Glutamatergic neuron (in vitro differentiated cells): ENCODE measurements at regions not wholly inside any gene's neighbourhood (a gene's known extent, or its start where the extent isn't known, plus 50 kb on each side); places are given as distances from the start of the nearest gene placed in this dataset.

ENCODE experiments used
- DNase-seq: peaks from one replicate; pipeline ENCODE4 v3.0.0; 2022
- H3K27ac Mint-ChIP-seq: one replicate; pipeline ENCODE4 v1.8.0; 2020; ENCODE audit warnings: mild to moderate bottlenecking, mixed read lengths, inconsistent platforms; ENCODE audit not compliant: unreplicated experiment
- H3K27me3 Mint-ChIP-seq: one replicate; pipeline ENCODE4 v1.8.0; 2020; ENCODE audit warnings: mild to moderate bottlenecking, moderate library complexity, mixed read lengths, inconsistent platforms; ENCODE audit not compliant: unreplicated experiment
- H3K36me3 Mint-ChIP-seq: one replicate; pipeline ENCODE4 v1.8.0; 2020; ENCODE audit warnings: mild to moderate bottlenecking, mixed read lengths, inconsistent platforms; ENCODE audit not compliant: unreplicated experiment
- H3K4me1 Mint-ChIP-seq: one replicate; pipeline ENCODE4 v1.8.0; 2020; ENCODE audit warnings: mild to moderate bottlenecking, low read depth, mixed read lengths, inconsistent platforms; ENCODE audit not compliant: unreplicated experiment
- H3K4me3 Mint-ChIP-seq: one replicate; pipeline ENCODE4 v1.8.0; 2020; ENCODE audit warnings: mild to moderate bottlenecking, mixed read lengths, inconsistent platforms; ENCODE audit not compliant: unreplicated experiment
- H3K9me3 Mint-ChIP-seq: one replicate; pipeline ENCODE4 v1.8.0; 2020; ENCODE audit warnings: mild to moderate bottlenecking, moderate library complexity, mixed read lengths, inconsistent platforms; ENCODE audit not compliant: unreplicated experiment
- CTCF ChIP-seq: fragments of 200-600 bp; sonication (generic); IDR thresholded peaks from one replicate; pipeline ENCODE4 v1.5.0; 2021; ENCODE audit not compliant: partially characterized antibody, unreplicated experiment

- Mint-ChIP-seq H3K9me3 (no peaks in the 10 kb centered on the region), H3K4me3 (no peak overlapping the region), H3K36me3 (no peaks in the 10 kb centered on the region), H3K27me3 (peaks cover 6% of the 10 kb centered on the region), H3K4me1 (peaks cover 8% of the 10 kb centered on the region), H3K27ac (no peak overlapping the region)
- TF ChIP-seq CTCF, result no peak
- DNase-seq, result no peak
These were observed 502.4 kb downstream of the MIAT start for GRCh38 chr22:27159716-27160295.

- H3K27me3 Mint-ChIP-seq, result peaks cover 6% of the 10 kb centered on the region
- no peaks in the 10 kb centered on the region for H3K9me3 Mint-ChIP-seq
- no peak for TF ChIP-seq CTCF
- no peak overlapping the region for H3K4me3 Mint-ChIP-seq
- peaks cover 8% of the 10 kb centered on the region for H3K4me1 Mint-ChIP-seq
- no peak overlapping the region for H3K27ac Mint-ChIP-seq
- DNase-seq, result no peak
- no peaks in the 10 kb centered on the region for H3K36me3 Mint-ChIP-seq
These were observed 506.1 kb downstream of the MIAT start for GRCh38 chr22:27163162-27164137.

GRCh38 chr22:27164781-27165503, 507.6 kb downstream of the MIAT start:
- no peak for TF ChIP-seq CTCF
- no peak overlapping the region for H3K27ac Mint-ChIP-seq
- DNase-seq, result no peak
- no peak overlapping the region for H3K4me3 Mint-ChIP-seq
- H3K36me3 Mint-ChIP-seq, result no peaks in the 10 kb centered on the region
- H3K9me3 Mint-ChIP-seq, result no peaks in the 10 kb centered on the region
- peaks cover 6% of the 10 kb centered on the region for H3K27me3 Mint-ChIP-seq
- peaks cover 8% of the 10 kb centered on the region for H3K4me1 Mint-ChIP-seq

- Mint-ChIP-seq H3K9me3 (no peaks in the 10 kb centered on the region), H3K27me3 (no peaks in the 10 kb centered on the region), H3K27ac (no peak overlapping the region), H3K4me3 (no peak overlapping the region), H3K36me3 (no peaks in the 10 kb centered on the region), H3K4me1 (peaks cover 2% of the 10 kb centered on the region)
- TF ChIP-seq CTCF, result no peak
- DNase-seq, result no peak
These were observed 511.3 kb downstream of the MIAT start for GRCh38 chr22:27168681-27169080.
